ENCODE measurements at regions not wholly inside any gene's neighbourhood (a gene's known extent, or its start where the extent isn't known, plus 50 kb on each side); places are given as distances from the start of the nearest gene placed in this dataset.

DNA sequence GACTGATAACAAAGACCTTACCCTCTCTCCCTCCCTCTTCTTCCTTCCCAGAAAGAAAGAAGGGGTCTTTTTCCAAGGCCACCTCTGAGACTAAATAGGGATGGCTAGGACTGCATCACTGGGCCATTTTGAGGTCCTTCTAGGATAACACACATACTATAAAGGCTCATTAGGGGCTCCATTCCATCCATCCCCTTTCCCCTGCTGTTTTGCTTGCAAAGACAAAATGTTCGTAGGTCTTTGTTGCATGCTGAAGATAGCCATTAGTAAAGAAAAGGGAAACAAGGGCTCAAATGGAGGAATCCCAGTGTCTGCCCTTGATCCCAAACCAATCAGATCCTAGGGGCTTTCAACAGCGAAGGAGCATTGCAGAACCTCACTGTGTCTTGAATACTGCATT, 344.3 kb downstream of the CYP26B1 start:
- H3K9me3 ChIP-seq (ENCODE audit: low read length), result no peaks in the 10 kb centered on the region
- H3K9me2 ChIP-seq (ENCODE audit: insufficient read depth, low read length), result no peaks in the 10 kb centered on the region
- no peak overlapping the region for H3K4me2 ChIP-seq (ENCODE audit: low read length)

DNA sequence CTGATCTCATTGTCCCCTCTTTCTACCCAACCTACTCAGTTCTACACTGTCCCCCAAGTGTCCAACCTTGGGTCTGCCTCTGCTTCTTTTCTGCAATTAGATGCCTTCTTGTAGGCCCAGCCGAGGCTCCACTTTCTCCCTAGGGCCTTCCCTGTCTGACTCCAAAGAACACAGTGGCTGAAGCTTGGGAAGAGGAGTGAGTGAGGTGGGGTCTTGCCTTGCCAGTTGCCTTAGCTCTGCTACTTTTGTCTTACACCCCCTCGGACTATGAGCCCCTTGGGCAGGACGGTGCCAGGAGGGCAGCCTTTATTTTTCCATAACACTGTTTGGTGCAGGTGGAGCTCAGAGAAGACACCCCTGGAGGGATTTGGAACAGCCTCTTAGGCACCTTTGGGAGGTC, 345.1 kb downstream of the CYP26B1 start:
- no peaks in the 10 kb centered on the region for H3K9me3 ChIP-seq (ENCODE audit: low read length)
- no peak overlapping the region for H3K4me2 ChIP-seq (ENCODE audit: low read length)
- TF ChIP-seq CTCF (IDR thresholded peaks at IDR 0.05; ENCODE audit: poor library complexity, severe bottlenecking) (no peak), EZH2 (IDR thresholded peaks at IDR 0.05; ENCODE audit: borderline replicate concordance, insufficient read depth, low read length, poor library complexity, severe bottlenecking) (no peak), SMC3 (conservative IDR thresholded peaks at IDR 0.05; ENCODE audit: poor library complexity) (no peak), MXI1 (conservative IDR thresholded peaks at IDR 0.05; ENCODE audit: poor library complexity, severe bottlenecking) (no peak), POLR2AphosphoS5 (IDR thresholded peaks at IDR 0.05) (no peak)
- TF ChIP-seq, protein P1, sequence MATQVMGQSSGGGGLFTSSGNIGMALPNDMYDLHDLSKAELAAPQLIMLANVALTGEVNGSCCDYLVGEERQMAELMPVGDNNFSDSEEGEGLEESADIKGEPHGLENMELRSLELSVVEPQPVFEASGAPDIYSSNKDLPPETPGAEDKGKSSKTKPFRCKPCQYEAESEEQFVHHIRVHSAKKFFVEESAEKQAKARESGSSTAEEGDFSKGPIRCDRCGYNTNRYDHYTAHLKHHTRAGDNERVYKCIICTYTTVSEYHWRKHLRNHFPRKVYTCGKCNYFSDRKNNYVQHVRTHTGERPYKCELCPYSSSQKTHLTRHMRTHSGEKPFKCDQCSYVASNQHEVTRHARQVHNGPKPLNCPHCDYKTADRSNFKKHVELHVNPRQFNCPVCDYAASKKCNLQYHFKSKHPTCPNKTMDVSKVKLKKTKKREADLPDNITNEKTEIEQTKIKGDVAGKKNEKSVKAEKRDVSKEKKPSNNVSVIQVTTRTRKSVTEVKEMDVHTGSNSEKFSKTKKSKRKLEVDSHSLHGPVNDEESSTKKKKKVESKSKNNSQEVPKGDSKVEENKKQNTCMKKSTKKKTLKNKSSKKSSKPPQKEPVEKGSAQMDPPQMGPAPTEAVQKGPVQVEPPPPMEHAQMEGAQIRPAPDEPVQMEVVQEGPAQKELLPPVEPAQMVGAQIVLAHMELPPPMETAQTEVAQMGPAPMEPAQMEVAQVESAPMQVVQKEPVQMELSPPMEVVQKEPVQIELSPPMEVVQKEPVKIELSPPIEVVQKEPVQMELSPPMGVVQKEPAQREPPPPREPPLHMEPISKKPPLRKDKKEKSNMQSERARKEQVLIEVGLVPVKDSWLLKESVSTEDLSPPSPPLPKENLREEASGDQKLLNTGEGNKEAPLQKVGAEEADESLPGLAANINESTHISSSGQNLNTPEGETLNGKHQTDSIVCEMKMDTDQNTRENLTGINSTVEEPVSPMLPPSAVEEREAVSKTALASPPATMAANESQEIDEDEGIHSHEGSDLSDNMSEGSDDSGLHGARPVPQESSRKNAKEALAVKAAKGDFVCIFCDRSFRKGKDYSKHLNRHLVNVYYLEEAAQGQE (IDR thresholded peaks at IDR 0.05; ENCODE audit: borderline replicate concordance), result no peak
- no peak overlapping the region for H3K27ac ChIP-seq (ENCODE audit: low read length)
- H4K20me1 ChIP-seq (ENCODE audit: insufficient read depth), result no peaks in the 10 kb centered on the region
- no peaks in the 10 kb centered on the region for H3K36me3 ChIP-seq (ENCODE audit: insufficient read depth, low read length)
- no peaks in the 10 kb centered on the region for H3K27me3 ChIP-seq (ENCODE audit: insufficient read depth, low read depth, low read length)
- H3K79me2 ChIP-seq (replicated peaks; ENCODE audit: insufficient read depth, low read length), result no peaks in the 10 kb centered on the region
- H2AFZ ChIP-seq (ENCODE audit: low read depth, low read length), result no peak overlapping the region
- no peak overlapping the region for H3K9ac ChIP-seq (ENCODE audit: low read length)
- no peaks in the 10 kb centered on the region for H3K9me2 ChIP-seq (ENCODE audit: insufficient read depth, low read length)
- H3F3A ChIP-seq (ENCODE audit: insufficient read depth, low read length, poor library complexity, severe bottlenecking), result no peaks in the 10 kb centered on the region
- H3K4me3 ChIP-seq (ENCODE audit: low read length), result no peak overlapping the region

More for the DNA sequence above, 344.3 kb downstream of the CYP26B1 start:
- Histone ChIP-seq H4K20me1 (ENCODE audit: insufficient read depth) (no peaks in the 10 kb centered on the region), H3K27me3 (ENCODE audit: insufficient read depth, low read depth, low read length) (no peaks in the 10 kb centered on the region), H3K36me3 (ENCODE audit: insufficient read depth, low read length) (no peaks in the 10 kb centered on the region), H3K4me3 (ENCODE audit: low read length) (no peak overlapping the region), H2AFZ (ENCODE audit: low read depth, low read length) (no peak overlapping the region), H3K79me2 (replicated peaks; ENCODE audit: insufficient read depth, low read length) (no peaks in the 10 kb centered on the region), H3F3A (ENCODE audit: insufficient read depth, low read length, poor library complexity, severe bottlenecking) (no peaks in the 10 kb centered on the region), H3K27ac (ENCODE audit: low read length) (no peak overlapping the region), H3K9ac (ENCODE audit: low read length) (no peak overlapping the region)
- TF ChIP-seq TAF1 (IDR thresholded peaks at IDR 0.05; ENCODE audit: low read depth), result no peak
- TF ChIP-seq, protein P1 (IDR thresholded peaks at IDR 0.05; ENCODE audit: borderline replicate concordance), result no peak
- no peak for TF ChIP-seq SMC3 (conservative IDR thresholded peaks at IDR 0.05; ENCODE audit: poor library complexity)
- TF ChIP-seq CTCF (IDR thresholded peaks at IDR 0.05; ENCODE audit: poor library complexity, severe bottlenecking), result no peak

All from neural cell (in vitro differentiated cells).